ENCODE measurements at regions not wholly inside any gene's neighbourhood (a gene's known extent, or its start where the extent isn't known, plus 50 kb on each side); places are given as distances from the start of the nearest gene placed in this dataset.

DNA sequence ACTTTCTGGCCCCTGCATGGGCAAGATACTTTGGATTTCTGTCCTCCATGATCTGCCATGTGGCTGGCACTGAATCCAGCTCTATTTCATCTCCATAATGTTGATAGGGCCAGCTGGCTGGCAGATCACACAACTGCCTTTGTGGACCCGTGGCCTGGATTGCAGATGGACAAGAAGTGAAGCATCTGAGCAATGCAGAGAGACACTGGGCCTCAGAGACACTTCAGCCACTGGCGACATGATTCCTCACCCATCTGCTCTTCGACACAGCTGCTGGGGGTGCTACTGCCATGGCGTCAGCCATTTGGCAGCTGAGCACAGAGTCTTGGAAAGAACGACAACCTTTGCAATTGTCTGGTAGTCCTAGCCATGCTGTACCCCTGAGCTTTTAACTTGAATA, 79.5 kb upstream of the MYO16 start:
- TF ChIP-seq POLR2AphosphoS5 (IDR thresholded peaks at IDR 0.05; ENCODE audit: low read depth, low read length) = no peak
- no peak for TF ChIP-seq POLR2A (IDR thresholded peaks at IDR 0.05; ENCODE audit: low read depth, low read length)
